Testis (tissue), 2 donors: ENCODE measurements at regions not wholly inside any gene's neighbourhood (a gene's known extent, or its start where the extent isn't known, plus 50 kb on each side); places are given as distances from the start of the nearest gene placed in this dataset.

Source experiments
- DNase-seq: peaks from one replicate; pipeline ENCODE4 v3.0.0-alpha.2; 2019
- H3K27ac ChIP-seq, 2 donors: fragments of 200-600 bp; sonication (generic); one replicate each; pipeline ENCODE4 v1.5.1; 2019
- H3K27me3 ChIP-seq: fragments of 200-600 bp; sonication (generic); one replicate; pipeline ENCODE4 v1.5.1; 2019
- H3K36me3 ChIP-seq: fragments of 200-600 bp; sonication (generic); one replicate; pipeline ENCODE4 v1.5.1; 2017; ENCODE audit warnings: low read depth; ENCODE audit errors: missing control alignments
- H3K4me1 ChIP-seq: fragments of 200-600 bp; sonication (generic); one replicate; pipeline ENCODE4 v1.5.1; 2019
- H3K4me3 ChIP-seq, 2 donors: fragments of 200-600 bp; sonication (generic); one replicate each; pipeline ENCODE4 v1.5.1; 2017 to 2019
- H3K9me3 ChIP-seq: fragments of 200-600 bp; sonication (generic); one replicate; pipeline ENCODE4 v1.5.1; 2017
- POLR2A ChIP-seq: fragments of 450-650 bp; IDR thresholded peaks from one replicate; pipeline ENCODE4 v1.6.1; 2017; ENCODE audit warnings: antibody characterized with exemption, mild to moderate bottlenecking, moderate library complexity
- WGBS, 2 donors: methylation state at CpG; one replicate each; pipeline ENCODE4 v1.1.5; 2018; 5-methylcytosine and 5-hydroxymethylcytosine counted together
- intact Hi-C: fragments of 100-400 bp; cut with DNase I; formaldehyde crosslinking; loops from one replicate; pipeline ENCODE4 v1.15.1; 2023; ENCODE audit warnings: low total_unique reads
- TF ChIP-seq, protein P1 (sequence below), 3 experiments: fragments of 450-650 bp in 2 of 3; fragments of 200-600 bp in 1 of 3; sonication (generic) in 1 of 3; IDR thresholded peaks; one replicate each; pipeline ENCODE4 v1.5.1; 2016 to 2019; ENCODE audit warnings: antibody characterized with exemption in 3 of 3, mild to moderate bottlenecking in 2 of 3, moderate library complexity in 1 of 3

DNA sequence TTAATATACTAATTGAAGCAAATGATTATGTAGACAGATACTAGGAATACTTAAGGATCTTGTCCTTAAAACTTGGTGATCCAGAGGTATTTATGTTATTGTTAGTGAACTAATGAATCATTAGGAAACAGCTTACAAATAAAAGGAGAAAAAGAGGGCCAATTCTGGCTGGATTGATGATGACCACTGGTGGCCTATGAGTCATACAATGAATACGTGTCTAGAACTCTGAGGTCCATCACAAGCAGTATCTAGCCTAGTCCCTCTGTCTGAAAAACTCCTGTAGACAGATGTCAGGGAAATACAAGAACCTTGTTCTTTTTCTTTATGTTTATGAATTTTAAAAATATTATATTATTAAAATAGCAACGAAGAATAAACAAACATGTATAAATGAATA, 51.7 kb upstream of the RTL1 start:
- intact Hi-C loops: no loop called here
- Histone ChIP-seq H3K9me3 (no peaks in the 10 kb centered on the region), H3K27ac (no peak overlapping the region), H3K27me3 (no peaks in the 10 kb centered on the region), H3K36me3 (peaks cover 3% of the 10 kb centered on the region), H3K4me3 (no peak overlapping the region), H3K4me1 (no peaks in the 10 kb centered on the region)
- no peak for DNase-seq
- TF ChIP-seq POLR2A: no peak
- TF ChIP-seq, protein P1, sequence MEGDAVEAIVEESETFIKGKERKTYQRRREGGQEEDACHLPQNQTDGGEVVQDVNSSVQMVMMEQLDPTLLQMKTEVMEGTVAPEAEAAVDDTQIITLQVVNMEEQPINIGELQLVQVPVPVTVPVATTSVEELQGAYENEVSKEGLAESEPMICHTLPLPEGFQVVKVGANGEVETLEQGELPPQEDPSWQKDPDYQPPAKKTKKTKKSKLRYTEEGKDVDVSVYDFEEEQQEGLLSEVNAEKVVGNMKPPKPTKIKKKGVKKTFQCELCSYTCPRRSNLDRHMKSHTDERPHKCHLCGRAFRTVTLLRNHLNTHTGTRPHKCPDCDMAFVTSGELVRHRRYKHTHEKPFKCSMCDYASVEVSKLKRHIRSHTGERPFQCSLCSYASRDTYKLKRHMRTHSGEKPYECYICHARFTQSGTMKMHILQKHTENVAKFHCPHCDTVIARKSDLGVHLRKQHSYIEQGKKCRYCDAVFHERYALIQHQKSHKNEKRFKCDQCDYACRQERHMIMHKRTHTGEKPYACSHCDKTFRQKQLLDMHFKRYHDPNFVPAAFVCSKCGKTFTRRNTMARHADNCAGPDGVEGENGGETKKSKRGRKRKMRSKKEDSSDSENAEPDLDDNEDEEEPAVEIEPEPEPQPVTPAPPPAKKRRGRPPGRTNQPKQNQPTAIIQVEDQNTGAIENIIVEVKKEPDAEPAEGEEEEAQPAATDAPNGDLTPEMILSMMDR (IDR thresholded peaks at IDR 0.05): no peak
- WGBS, 2 donors: 73 to 74% methylated on average over 2 of the region's 2 CpGs

DNA sequence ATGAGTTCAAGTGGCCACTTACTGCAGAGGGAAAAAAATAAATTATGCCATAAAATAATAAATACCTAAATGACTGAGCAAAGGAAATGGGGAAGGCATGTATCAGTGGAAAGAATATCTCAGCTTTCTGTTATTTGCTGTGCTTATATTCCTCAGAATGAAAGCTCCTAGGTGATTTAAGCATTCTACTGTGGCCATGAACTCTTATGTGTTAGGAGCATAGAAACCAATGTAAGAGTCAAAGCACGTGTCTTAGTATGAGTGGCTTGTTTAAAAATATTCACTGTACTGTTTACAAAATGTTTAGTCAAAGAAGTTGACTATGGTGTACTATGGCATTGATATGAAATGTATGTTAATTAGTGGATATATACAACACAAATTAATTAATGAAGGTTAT, 59.0 kb upstream of the RTL1 start:
- Histone ChIP-seq H3K9me3 (no peaks in the 10 kb centered on the region), H3K4me1 (no peaks in the 10 kb centered on the region), H3K4me3 (no peak overlapping the region), H3K27ac (no peak overlapping the region), H3K36me3 (no peaks in the 10 kb centered on the region), H3K27me3 (no peaks in the 10 kb centered on the region)
- 38 to 39% methylated on average over 1 of the region's 1 CpG for WGBS, 2 donors
- intact Hi-C loops: no loop called here
- no peak for DNase-seq
- no peak for TF ChIP-seq POLR2A
- TF ChIP-seq, protein P1 (IDR thresholded peaks at IDR 0.05): no peak

DNA sequence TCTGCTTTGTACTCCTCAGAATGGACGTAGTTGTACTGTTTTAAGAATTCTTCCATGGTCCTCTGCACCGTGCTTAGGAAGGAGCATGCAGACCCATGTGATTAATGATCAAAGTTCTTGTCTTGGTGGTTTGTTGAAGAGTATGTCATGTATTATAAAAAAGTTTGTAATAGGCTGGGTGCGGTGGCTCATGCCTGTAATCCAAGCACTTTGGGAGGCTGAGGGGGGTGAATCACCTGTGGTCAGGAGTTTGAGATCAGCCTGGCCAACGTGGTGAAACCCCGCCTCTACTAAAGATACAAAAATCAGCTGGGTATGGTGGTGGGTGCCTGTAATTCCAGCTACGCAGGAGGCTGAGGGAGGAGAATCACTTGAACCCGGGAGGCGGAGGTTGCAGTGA, 61.8 kb upstream of the RTL1 start:
- TF ChIP-seq, protein P1 (IDR thresholded peaks at IDR 0.05): no peak
- no peak for TF ChIP-seq POLR2A
- H3K4me1 ChIP-seq: no peaks in the 10 kb centered on the region
- no peaks in the 10 kb centered on the region for H3K36me3 ChIP-seq
- no peaks in the 10 kb centered on the region for H3K27me3 ChIP-seq
- no peak for DNase-seq
- WGBS, 2 donors: 90 to 91% methylated on average over 8 of the region's 8 CpGs
- no peaks in the 10 kb centered on the region for H3K9me3 ChIP-seq
- H3K27ac ChIP-seq: no peak overlapping the region
- intact Hi-C loops: no loop called here
- H3K4me3 ChIP-seq: no peak overlapping the region

DNA sequence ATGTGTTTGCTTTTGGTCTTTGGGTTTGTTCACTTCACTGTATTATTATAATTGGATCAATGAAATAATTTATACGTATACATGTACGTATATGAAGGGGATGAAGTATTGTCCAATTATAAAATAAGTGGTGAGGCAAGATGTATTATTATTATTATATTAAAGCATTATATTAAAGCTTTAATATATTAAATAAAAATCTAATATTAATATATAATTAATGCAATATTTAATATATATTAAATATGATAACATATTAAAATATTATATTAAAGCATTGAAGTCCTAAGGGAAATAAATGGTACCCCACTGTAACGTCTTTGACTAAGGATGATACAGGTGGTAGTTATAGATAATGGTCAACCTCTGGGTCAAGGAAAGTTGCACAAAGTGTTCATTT, 63.7 kb upstream of the RTL1 start:
- H3K9me3 ChIP-seq: no peaks in the 10 kb centered on the region
- no peak for TF ChIP-seq POLR2A
- TF ChIP-seq, protein P1 (IDR thresholded peaks at IDR 0.05): no peak
- no peaks in the 10 kb centered on the region for H3K4me1 ChIP-seq
- no peaks in the 10 kb centered on the region for H3K27me3 ChIP-seq
- H3K27ac ChIP-seq: no peak overlapping the region
- no peak overlapping the region for H3K4me3 ChIP-seq
- no peak for DNase-seq
- no peaks in the 10 kb centered on the region for H3K36me3 ChIP-seq
- 79 to 86% methylated on average over 3 of the region's 3 CpGs for WGBS, 2 donors
- intact Hi-C loops: no loop called here

DNA sequence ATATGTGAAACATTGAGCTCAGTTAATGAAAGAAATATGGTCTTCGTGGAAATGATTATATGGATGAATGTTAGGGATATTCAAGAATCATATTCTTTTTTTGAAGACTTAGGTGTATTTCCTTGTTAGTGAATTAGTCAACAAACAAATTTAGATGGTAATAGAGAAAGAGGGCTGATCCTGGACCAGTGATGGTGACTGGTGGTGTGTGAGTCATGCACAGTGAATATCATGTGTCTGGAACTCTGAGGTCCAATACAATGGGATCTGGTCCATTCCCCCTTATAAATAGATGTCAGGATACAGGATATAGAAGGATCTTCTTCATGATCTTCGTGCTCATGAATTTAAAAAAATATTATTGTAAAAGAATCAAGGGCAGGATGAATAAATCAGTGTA, 64.4 kb upstream of the RTL1 start:
- Histone ChIP-seq H3K4me3 (no peak overlapping the region), H3K27ac (no peak overlapping the region), H3K4me1 (no peaks in the 10 kb centered on the region), H3K36me3 (no peaks in the 10 kb centered on the region), H3K9me3 (no peaks in the 10 kb centered on the region), H3K27me3 (no peaks in the 10 kb centered on the region)
- intact Hi-C loops: no loop called here
- no peak for DNase-seq
- 82 to 84% methylated on average over 2 of the region's 2 CpGs for WGBS, 2 donors
- TF ChIP-seq POLR2A: no peak
- TF ChIP-seq, protein P1 (IDR thresholded peaks at IDR 0.05): no peak
